Nephron progenitor cell (in vitro differentiated cells): ENCODE measurements at regions not wholly inside any gene's neighbourhood (a gene's known extent, or its start where the extent isn't known, plus 50 kb on each side); places are given as distances from the start of the nearest gene placed in this dataset.
A peak's percentile ranks its signal among the peaks of the same experiment; 100 is the strongest.

Experiments used
- DNase-seq: peaks from one replicate; pipeline ENCODE4 v3.0.0; 2021
- H3K27ac Mint-ChIP-seq: 2 replicates; pipeline ENCODE4 v1.8.0; 2021; ENCODE audit warnings: mild to moderate bottlenecking, moderate library complexity, mixed read lengths
- H3K27me3 Mint-ChIP-seq: 2 replicates; pipeline ENCODE4 v1.8.0; 2021; ENCODE audit warnings: mild to moderate bottlenecking, low read depth, mixed read lengths; ENCODE audit not compliant: poor library complexity
- H3K36me3 Mint-ChIP-seq: 2 replicates; pipeline ENCODE4 v1.8.0; 2021; ENCODE audit warnings: low read depth, mixed read lengths
- H3K4me1 Mint-ChIP-seq: 2 replicates; pipeline ENCODE4 v1.8.0; 2021; ENCODE audit warnings: mixed read lengths
- H3K4me3 Mint-ChIP-seq: 2 replicates; pipeline ENCODE4 v1.8.0; 2021; ENCODE audit warnings: mild to moderate bottlenecking, moderate library complexity, mixed read lengths
- H3K9me3 Mint-ChIP-seq: 2 replicates; pipeline ENCODE4 v1.8.0; 2021; ENCODE audit warnings: mild to moderate bottlenecking, moderate library complexity, mixed read lengths
- TF ChIP-seq, protein P1 (sequence below): fragments of 200-600 bp; sonication (generic); IDR thresholded peaks from 2 replicates; pipeline ENCODE4 v1.5.0; 2021; ENCODE audit warnings: antibody characterized with exemption

DNA sequence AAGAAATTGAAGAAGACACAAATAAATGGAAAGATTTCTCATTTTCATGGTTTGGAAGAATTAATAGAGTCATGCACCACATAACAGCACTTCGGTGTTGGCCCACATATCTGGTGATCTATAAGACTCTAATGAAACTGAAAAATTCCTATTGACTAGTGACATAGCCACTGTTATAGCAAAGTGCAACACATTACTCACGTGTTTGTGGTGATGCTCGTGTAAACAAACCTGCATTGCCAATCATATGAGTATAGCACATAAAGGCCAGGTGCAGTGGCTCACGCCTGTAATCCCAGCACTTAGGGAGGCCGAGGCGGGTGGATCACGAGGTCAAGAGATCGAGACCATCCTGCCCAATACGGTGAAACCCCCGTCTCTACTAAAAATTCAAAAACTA lies 84.4 kb upstream of the STMND1 start:
- Mint-ChIP-seq H3K27me3 (peaks cover 5% of the 10 kb centered on the region), H3K27ac (no peak overlapping the region), H3K9me3 (no peaks in the 10 kb centered on the region), H3K4me3 (no peak overlapping the region), H3K4me1 (no peaks in the 10 kb centered on the region), H3K36me3 (no peaks in the 10 kb centered on the region)
- TF ChIP-seq, protein P1, sequence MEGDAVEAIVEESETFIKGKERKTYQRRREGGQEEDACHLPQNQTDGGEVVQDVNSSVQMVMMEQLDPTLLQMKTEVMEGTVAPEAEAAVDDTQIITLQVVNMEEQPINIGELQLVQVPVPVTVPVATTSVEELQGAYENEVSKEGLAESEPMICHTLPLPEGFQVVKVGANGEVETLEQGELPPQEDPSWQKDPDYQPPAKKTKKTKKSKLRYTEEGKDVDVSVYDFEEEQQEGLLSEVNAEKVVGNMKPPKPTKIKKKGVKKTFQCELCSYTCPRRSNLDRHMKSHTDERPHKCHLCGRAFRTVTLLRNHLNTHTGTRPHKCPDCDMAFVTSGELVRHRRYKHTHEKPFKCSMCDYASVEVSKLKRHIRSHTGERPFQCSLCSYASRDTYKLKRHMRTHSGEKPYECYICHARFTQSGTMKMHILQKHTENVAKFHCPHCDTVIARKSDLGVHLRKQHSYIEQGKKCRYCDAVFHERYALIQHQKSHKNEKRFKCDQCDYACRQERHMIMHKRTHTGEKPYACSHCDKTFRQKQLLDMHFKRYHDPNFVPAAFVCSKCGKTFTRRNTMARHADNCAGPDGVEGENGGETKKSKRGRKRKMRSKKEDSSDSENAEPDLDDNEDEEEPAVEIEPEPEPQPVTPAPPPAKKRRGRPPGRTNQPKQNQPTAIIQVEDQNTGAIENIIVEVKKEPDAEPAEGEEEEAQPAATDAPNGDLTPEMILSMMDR: no peak
- DNase-seq: no peak

DNA sequence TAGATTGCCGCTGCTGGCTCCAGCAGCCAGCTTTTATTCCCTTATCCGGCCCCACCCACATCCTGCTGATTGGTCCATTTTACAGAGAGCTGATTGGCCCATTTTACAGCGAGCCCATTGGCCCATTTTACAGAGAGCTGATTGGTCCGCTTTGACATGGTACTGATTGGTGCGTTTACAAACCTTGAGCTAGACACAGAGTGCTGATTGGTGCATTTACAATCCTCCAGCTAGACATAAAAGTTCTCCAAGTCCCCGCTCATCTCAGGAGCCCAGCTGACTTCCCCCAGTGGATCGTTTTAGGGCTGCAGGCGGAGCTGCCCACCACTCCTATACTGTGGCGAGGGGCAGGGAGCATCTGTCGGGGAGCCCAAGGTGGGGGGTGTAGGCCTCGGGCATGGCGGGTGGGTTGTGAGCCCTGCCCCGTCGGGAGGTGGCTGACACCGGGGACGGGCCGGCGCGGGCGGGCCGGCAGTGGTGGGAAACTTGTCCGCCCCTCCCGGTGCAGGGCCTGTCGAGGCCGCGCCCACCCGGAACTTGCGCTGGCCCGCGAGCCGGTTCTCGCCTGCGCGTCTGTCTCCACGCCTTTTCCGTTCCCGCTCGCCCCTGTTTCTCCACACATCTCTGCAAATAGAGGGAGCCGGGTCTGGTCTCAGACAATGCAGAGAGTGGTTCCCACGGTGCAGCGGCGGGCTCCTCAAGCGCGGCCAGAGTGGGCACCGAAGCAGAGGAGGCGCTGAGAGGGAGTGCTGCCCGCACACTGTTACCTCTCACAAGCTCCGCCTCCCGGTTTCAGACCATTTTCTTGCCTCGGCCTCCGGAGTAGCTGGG lies 86.1 kb upstream of the STMND1 start:
- Mint-ChIP-seq H3K36me3 (no peaks in the 10 kb centered on the region), H3K4me3 (no peak overlapping the region), H3K27ac (no peak overlapping the region), H3K9me3 (no peaks in the 10 kb centered on the region), H3K27me3 (peaks cover 5% of the 10 kb centered on the region), H3K4me1 (no peaks in the 10 kb centered on the region)
- TF ChIP-seq, protein P1: no peak
- no peak for DNase-seq

DNA sequence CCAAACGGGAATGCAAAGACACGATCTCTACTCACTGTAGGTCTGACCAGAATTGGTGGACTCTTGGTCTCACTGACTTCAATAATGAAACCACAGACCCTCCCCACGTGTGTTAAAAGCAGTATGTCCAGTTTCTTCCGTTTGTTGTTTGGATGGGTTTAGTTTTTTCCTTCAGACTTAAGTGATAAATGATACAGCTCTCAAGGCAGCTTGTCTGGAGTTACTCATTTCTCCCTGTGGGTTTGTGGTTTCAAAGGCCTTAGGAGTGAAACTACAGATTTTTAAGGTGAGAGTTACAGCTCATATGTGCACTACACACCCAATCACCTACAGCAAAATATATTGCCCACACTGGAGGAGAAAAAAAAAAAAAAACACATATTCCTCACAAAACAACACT lies 86.7 kb upstream of the STMND1 start:
- no peak for DNase-seq
- Mint-ChIP-seq H3K4me1 (no peaks in the 10 kb centered on the region), H3K4me3 (no peak overlapping the region), H3K9me3 (no peaks in the 10 kb centered on the region), H3K27me3 (peaks cover 5% of the 10 kb centered on the region), H3K27ac (no peak overlapping the region), H3K36me3 (no peaks in the 10 kb centered on the region)
- TF ChIP-seq, protein P1: no peak

DNA sequence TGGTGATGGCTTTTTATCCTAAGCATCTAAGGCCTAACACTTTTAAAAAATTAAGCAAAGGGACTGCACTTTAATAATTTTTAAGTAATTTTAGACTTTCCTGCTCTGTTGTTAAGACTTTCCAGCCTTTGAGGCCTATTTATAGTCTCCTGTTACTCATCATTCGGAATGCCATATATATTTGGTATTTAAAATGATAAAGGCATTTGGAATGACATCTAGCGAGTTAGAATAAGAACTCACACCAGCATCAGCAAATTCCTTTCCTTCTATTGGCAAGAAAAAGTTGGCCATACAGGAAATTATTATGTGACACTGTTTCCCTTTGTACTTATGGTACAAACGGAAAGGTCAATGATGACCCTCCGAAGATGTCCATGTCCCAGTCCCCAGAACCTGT lies 88.1 kb upstream of the STMND1 start:
- peaks cover under 1% of the 10 kb centered on the region for H3K9me3 Mint-ChIP-seq
- DNase-seq: no peak
- TF ChIP-seq, protein P1: no peak

DNA sequence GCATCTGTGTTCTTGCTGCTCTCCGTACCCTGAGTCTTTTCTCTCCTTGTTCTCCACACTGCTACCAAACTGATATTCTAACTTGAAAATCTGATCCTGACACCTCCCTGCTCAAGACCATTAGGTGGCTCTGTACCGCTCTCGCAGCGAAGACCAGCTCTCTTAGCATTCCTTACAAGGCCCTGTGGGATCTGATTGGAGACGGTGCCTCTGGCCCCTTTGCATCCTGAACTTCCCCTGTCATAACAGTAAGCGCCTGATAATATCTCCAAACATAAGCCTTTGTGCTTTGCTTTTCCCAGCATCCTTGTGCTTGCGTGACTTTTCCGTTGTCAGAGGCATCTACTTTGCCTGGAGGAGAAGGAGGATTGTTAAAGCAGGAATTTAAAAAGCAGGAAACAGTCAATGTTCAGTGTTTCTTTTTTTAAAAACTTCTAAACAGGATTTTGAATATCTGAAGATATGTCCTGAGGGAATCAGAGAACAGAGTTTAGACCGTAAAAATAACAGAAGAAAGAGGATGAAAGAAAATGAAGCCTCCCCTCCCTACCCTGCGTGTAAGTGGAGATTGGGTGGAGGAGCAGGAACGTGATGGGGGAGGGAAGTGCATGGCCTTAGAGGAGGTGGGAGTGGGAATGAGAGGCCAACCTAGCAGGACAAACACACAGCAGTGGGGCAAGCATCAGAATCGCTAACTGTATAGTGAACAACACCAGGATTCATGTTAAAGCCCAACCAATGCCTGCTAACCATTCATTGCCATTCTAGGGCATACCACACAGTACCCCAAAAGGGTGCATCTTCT lies 89.2 kb upstream of the STMND1 start:
- Mint-ChIP-seq H3K9me3 (peaks cover 12% of the 10 kb centered on the region), H3K4me3 (no peak overlapping the region), H3K36me3 (no peaks in the 10 kb centered on the region), H3K4me1 (no peaks in the 10 kb centered on the region), H3K27me3 (peaks cover 5% of the 10 kb centered on the region), H3K27ac (no peak overlapping the region)
- peak; percentile 21 for DNase-seq
- TF ChIP-seq, protein P1: no peak

More for the DNA sequence above, 88.1 kb upstream of the STMND1 start:
- H3K4me1 Mint-ChIP-seq: no peaks in the 10 kb centered on the region
- H3K4me3 Mint-ChIP-seq: no peak overlapping the region
- H3K36me3 Mint-ChIP-seq: no peaks in the 10 kb centered on the region
- no peak overlapping the region for H3K27ac Mint-ChIP-seq
- H3K27me3 Mint-ChIP-seq: peaks cover 5% of the 10 kb centered on the region
